ENCODE measurements at regions not wholly inside any gene's neighbourhood (a gene's known extent, or its start where the extent isn't known, plus 50 kb on each side); places are given as distances from the start of the nearest gene placed in this dataset.
"Not testable (repeated sequence)": the region's sequence is repeated elsewhere in the genome, so short reads cannot be mapped to it uniquely, and the experiment has no call there.

DNA sequence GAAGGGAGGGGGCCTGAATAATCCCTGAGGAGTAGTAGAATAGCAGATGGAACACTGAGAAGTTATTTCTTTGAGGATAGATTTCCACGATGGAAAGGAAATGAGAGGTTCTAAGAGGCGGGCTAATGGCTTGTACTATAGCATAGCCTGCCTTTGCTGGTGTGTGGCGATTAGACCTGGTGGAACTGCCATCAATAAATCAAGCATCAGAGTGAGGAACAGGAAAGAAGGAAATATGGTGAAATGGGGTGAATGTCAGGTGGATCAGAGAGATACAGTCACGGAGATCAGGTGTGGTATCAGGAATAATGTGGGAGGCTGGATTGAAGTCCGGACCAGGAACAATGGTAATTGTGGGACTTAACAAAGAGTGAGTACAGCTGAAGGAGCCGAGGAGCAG, 668.6 kb downstream of the SUCLG1 start:
- TF ChIP-seq, protein P1, sequence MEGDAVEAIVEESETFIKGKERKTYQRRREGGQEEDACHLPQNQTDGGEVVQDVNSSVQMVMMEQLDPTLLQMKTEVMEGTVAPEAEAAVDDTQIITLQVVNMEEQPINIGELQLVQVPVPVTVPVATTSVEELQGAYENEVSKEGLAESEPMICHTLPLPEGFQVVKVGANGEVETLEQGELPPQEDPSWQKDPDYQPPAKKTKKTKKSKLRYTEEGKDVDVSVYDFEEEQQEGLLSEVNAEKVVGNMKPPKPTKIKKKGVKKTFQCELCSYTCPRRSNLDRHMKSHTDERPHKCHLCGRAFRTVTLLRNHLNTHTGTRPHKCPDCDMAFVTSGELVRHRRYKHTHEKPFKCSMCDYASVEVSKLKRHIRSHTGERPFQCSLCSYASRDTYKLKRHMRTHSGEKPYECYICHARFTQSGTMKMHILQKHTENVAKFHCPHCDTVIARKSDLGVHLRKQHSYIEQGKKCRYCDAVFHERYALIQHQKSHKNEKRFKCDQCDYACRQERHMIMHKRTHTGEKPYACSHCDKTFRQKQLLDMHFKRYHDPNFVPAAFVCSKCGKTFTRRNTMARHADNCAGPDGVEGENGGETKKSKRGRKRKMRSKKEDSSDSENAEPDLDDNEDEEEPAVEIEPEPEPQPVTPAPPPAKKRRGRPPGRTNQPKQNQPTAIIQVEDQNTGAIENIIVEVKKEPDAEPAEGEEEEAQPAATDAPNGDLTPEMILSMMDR (IDR thresholded peaks at IDR 0.05) = not testable (repeated sequence)
- not testable (repeated sequence) for TF ChIP-seq POLR2A, EP300 (IDR thresholded peaks at IDR 0.05)

All from ovary (tissue), 3 donors.